GM12891 (cell line): ENCODE measurements at regions not wholly inside any gene's neighbourhood (a gene's known extent, or its start where the extent isn't known, plus 50 kb on each side); places are given as distances from the start of the nearest gene placed in this dataset.

Source experiments
- POLR2A ChIP-seq: IDR thresholded peaks from 2 replicates; pipeline ENCODE4 v1.6.1; 2011; ENCODE audit warnings: low read depth, low read length, control low read depth
- POLR2AphosphoS5 ChIP-seq: IDR thresholded peaks from 2 replicates; pipeline ENCODE4 v1.6.1; 2011; ENCODE audit warnings: low read depth, low read length, control low read depth
- TAF1 ChIP-seq: IDR thresholded peaks from 2 replicates; pipeline ENCODE4 v1.6.1; 2011; ENCODE audit warnings: low read depth, low read length, control low read depth

- TF ChIP-seq POLR2A (no peak), TAF1 (no peak), POLR2AphosphoS5 (no peak)
Measured at GRCh38 chr4:187477224-187477623, 518.3 kb upstream of the ZFP42 start.
